Activated CD4-positive, alpha-beta memory T cell treated with anti-CD3 and anti-CD28 coated beads for 36 hours (primary cell): ENCODE measurements at regions not wholly inside any gene's neighbourhood (a gene's known extent, or its start where the extent isn't known, plus 50 kb on each side); places are given as distances from the start of the nearest gene placed in this dataset.

Experiments used
- CTCF ChIA-PET: fragments of 350-600 bp; sonication (Branson Sonifier 250); formaldehyde crosslinking; loops from one replicate; lab custom pipeline; 2021; ENCODE audit warnings: antibody characterized with exemption, inconsistent platforms; lab: Charles Lee
- POLR2A ChIA-PET: fragments of 350-600 bp; sonication (Branson Sonifier 250); formaldehyde crosslinking; loops from one replicate; lab custom pipeline; 2021; ENCODE audit warnings: antibody characterized with exemption; lab: Charles Lee
- DNase-seq: peaks from one replicate; pipeline ENCODE4 v3.0.0-alpha.2; 2020
- H3K27ac Mint-ChIP-seq: one replicate; pipeline ENCODE4 v1.8.0; 2021; ENCODE audit warnings: mixed read lengths
- H3K27me3 Mint-ChIP-seq: one replicate; pipeline ENCODE4 v1.8.0; 2021; ENCODE audit warnings: mixed read lengths
- H3K36me3 Mint-ChIP-seq: one replicate; pipeline ENCODE4 v1.8.0; 2021; ENCODE audit warnings: mixed read lengths
- H3K4me1 Mint-ChIP-seq: one replicate; pipeline ENCODE4 v1.8.0; 2021; ENCODE audit warnings: low read depth, mixed read lengths
- H3K4me3 Mint-ChIP-seq: one replicate; pipeline ENCODE4 v1.8.0; 2021; ENCODE audit warnings: mild to moderate bottlenecking, mixed read lengths
- H3K9me3 Mint-ChIP-seq: one replicate; pipeline ENCODE4 v1.8.0; 2021; ENCODE audit warnings: mixed read lengths
- intact Hi-C: fragments of 100-400 bp; cut with micrococcal nuclease; formaldehyde crosslinking; loops from one replicate; pipeline ENCODE4 v1.15.1; 2023

- H3K36me3 Mint-ChIP-seq = no peaks in the 10 kb centered on the region
- DNase-seq = no peak
- H3K27me3 Mint-ChIP-seq = peaks cover 9% of the 10 kb centered on the region
- H3K27ac Mint-ChIP-seq = no peak overlapping the region
- ChIA-PET CTCF (no interaction called here), POLR2A (interaction anchor here (0.8 kb wide), 1 partner anchor 10 kb away, joined by 3 read pairs; no protein-coding TSS in a partner anchor)
- no peak overlapping the region for H3K4me3 Mint-ChIP-seq
- no peaks in the 10 kb centered on the region for H3K4me1 Mint-ChIP-seq
- intact Hi-C loops = no loop called here
- no peaks in the 10 kb centered on the region for H3K9me3 Mint-ChIP-seq
Measured at GRCh38 chr14:101226265-101226602, 322.7 kb upstream of the RTL1 start.

- ChIA-PET CTCF (no interaction called here), POLR2A (no interaction called here)
- Mint-ChIP-seq H3K27me3 (peaks cover 9% of the 10 kb centered on the region), H3K9me3 (no peaks in the 10 kb centered on the region), H3K4me1 (no peaks in the 10 kb centered on the region), H3K36me3 (no peaks in the 10 kb centered on the region), H3K4me3 (no peak overlapping the region), H3K27ac (no peak overlapping the region)
- intact Hi-C loops = no loop called here
- no peak for DNase-seq
Measured at GRCh38 chr14:101226603-101227425, 323.3 kb upstream of the RTL1 start.

- Mint-ChIP-seq H3K4me1 (no peaks in the 10 kb centered on the region), H3K36me3 (no peaks in the 10 kb centered on the region), H3K9me3 (no peaks in the 10 kb centered on the region), H3K27ac (no peak overlapping the region), H3K27me3 (peaks cover 7% of the 10 kb centered on the region), H3K4me3 (no peak overlapping the region)
- POLR2A ChIA-PET = no interaction called here
- intact Hi-C loops = no loop called here
- CTCF ChIA-PET = no interaction called here
- no peak for DNase-seq
Measured at GRCh38 chr14:101227611-101228594, 324.4 kb upstream of the RTL1 start.

- Mint-ChIP-seq H3K36me3 (no peaks in the 10 kb centered on the region), H3K27ac (no peak overlapping the region), H3K4me1 (no peaks in the 10 kb centered on the region), H3K9me3 (no peaks in the 10 kb centered on the region), H3K27me3 (peaks cover 5% of the 10 kb centered on the region), H3K4me3 (no peak overlapping the region)
- no peak for DNase-seq
- ChIA-PET CTCF (no interaction called here), POLR2A (no interaction called here)
- intact Hi-C loops = no loop called here
Measured at GRCh38 chr14:101228949-101229541, 325.5 kb upstream of the RTL1 start.

GRCh38 chr14:101229666-101230065, 326.1 kb upstream of the RTL1 start:
- ChIA-PET CTCF (no interaction called here), POLR2A (no interaction called here)
- Mint-ChIP-seq H3K27ac (no peak overlapping the region), H3K36me3 (no peaks in the 10 kb centered on the region), H3K4me3 (no peak overlapping the region), H3K27me3 (peaks cover 5% of the 10 kb centered on the region), H3K9me3 (no peaks in the 10 kb centered on the region), H3K4me1 (no peaks in the 10 kb centered on the region)
- no peak for DNase-seq
- intact Hi-C loops = no loop called here

GRCh38 chr14:101230161-101230850, 326.8 kb upstream of the RTL1 start:
- Mint-ChIP-seq H3K4me3 (no peak overlapping the region), H3K4me1 (no peaks in the 10 kb centered on the region), H3K27ac (no peak overlapping the region), H3K9me3 (no peaks in the 10 kb centered on the region), H3K36me3 (no peaks in the 10 kb centered on the region), H3K27me3 (peaks cover 9% of the 10 kb centered on the region)
- no peak for DNase-seq
- ChIA-PET CTCF (no interaction called here), POLR2A (no interaction called here)
- intact Hi-C loops = no loop called here

GRCh38 chr14:101230851-101231550, 327.5 kb upstream of the RTL1 start:
- H3K4me1 Mint-ChIP-seq = no peaks in the 10 kb centered on the region
- no peak overlapping the region for H3K4me3 Mint-ChIP-seq
- no peak for DNase-seq
- POLR2A ChIA-PET = no interaction called here
- CTCF ChIA-PET = no interaction called here
- intact Hi-C loops = no loop called here
- no peaks in the 10 kb centered on the region for H3K36me3 Mint-ChIP-seq
- peaks cover 7% of the 10 kb centered on the region for H3K27me3 Mint-ChIP-seq
- H3K9me3 Mint-ChIP-seq = no peaks in the 10 kb centered on the region
- no peak overlapping the region for H3K27ac Mint-ChIP-seq

GRCh38 chr14:101231828-101232227, 328.3 kb upstream of the RTL1 start:
- no peaks in the 10 kb centered on the region for H3K4me1 Mint-ChIP-seq
- ChIA-PET CTCF (no interaction called here), POLR2A (no interaction called here)
- H3K9me3 Mint-ChIP-seq = no peaks in the 10 kb centered on the region
- no peak overlapping the region for H3K27ac Mint-ChIP-seq
- peaks cover 4% of the 10 kb centered on the region for H3K27me3 Mint-ChIP-seq
- intact Hi-C loops = no loop called here
- H3K4me3 Mint-ChIP-seq = no peak overlapping the region
- DNase-seq = no peak
- no peaks in the 10 kb centered on the region for H3K36me3 Mint-ChIP-seq

- no peaks in the 10 kb centered on the region for H3K9me3 Mint-ChIP-seq
- H3K27ac Mint-ChIP-seq = no peak overlapping the region
- intact Hi-C loops = no loop called here
- no peak overlapping the region for H3K4me3 Mint-ChIP-seq
- DNase-seq = no peak
- H3K36me3 Mint-ChIP-seq = no peaks in the 10 kb centered on the region
- peaks cover 5% of the 10 kb centered on the region for H3K27me3 Mint-ChIP-seq
- ChIA-PET CTCF (no interaction called here), POLR2A (no interaction called here)
- H3K4me1 Mint-ChIP-seq = no peaks in the 10 kb centered on the region
Measured at GRCh38 chr14:101232340-101233020, 328.8 kb upstream of the DIO3 start.

GRCh38 chr14:101233021-101233366, 328.3 kb upstream of the DIO3 start:
- Mint-ChIP-seq H3K27ac (no peak overlapping the region), H3K27me3 (peaks cover 5% of the 10 kb centered on the region), H3K36me3 (no peaks in the 10 kb centered on the region), H3K9me3 (no peaks in the 10 kb centered on the region), H3K4me3 (no peak overlapping the region), H3K4me1 (no peaks in the 10 kb centered on the region)
- ChIA-PET CTCF (no interaction called here), POLR2A (no interaction called here)
- no peak for DNase-seq
- intact Hi-C loops = no loop called here

GRCh38 chr14:101233391-101233790, 327.9 kb upstream of the DIO3 start:
- H3K4me3 Mint-ChIP-seq = no peak overlapping the region
- DNase-seq = no peak
- intact Hi-C loops = no loop called here
- ChIA-PET POLR2A (no interaction called here), CTCF (no interaction called here)
- H3K36me3 Mint-ChIP-seq = no peaks in the 10 kb centered on the region
- H3K4me1 Mint-ChIP-seq = no peaks in the 10 kb centered on the region
- H3K27me3 Mint-ChIP-seq = peaks cover 5% of the 10 kb centered on the region
- no peaks in the 10 kb centered on the region for H3K9me3 Mint-ChIP-seq
- H3K27ac Mint-ChIP-seq = no peak overlapping the region
